Mucosa of rectum (tissue), 2 donors: ENCODE measurements at regions not wholly inside any gene's neighbourhood (a gene's known extent, or its start where the extent isn't known, plus 50 kb on each side); places are given as distances from the start of the nearest gene placed in this dataset.

ENCODE experiments used
- H3K27ac ChIP-seq, 2 donors: one replicate each; pipeline ENCODE4 v1.7.0; 2013; ENCODE audit warnings: inconsistent platforms in 2 of 2, low read depth in 2 of 2, low read length in 2 of 2
- H3K27me3 ChIP-seq, 2 donors: one replicate each; pipeline ENCODE4 v1.7.0; 2013; ENCODE audit warnings: low read length in 2 of 2; ENCODE audit not compliant: control insufficient read depth in 2 of 2, insufficient read depth in 2 of 2
- H3K36me3 ChIP-seq, 2 donors: one replicate each; pipeline ENCODE4 v1.7.0; 2013; ENCODE audit warnings: low read length in 2 of 2; ENCODE audit not compliant: control insufficient read depth in 2 of 2, insufficient read depth in 2 of 2
- H3K4me1 ChIP-seq, 2 donors: one replicate each; pipeline ENCODE4 v1.7.0; 2013; ENCODE audit warnings: low read length in 2 of 2, mild to moderate bottlenecking in 1 of 2; ENCODE audit not compliant: control insufficient read depth in 2 of 2, insufficient read depth in 2 of 2
- H3K4me3 ChIP-seq, 2 donors: one replicate each; pipeline ENCODE4 v1.7.0; 2013; ENCODE audit warnings: low read length in 2 of 2
- H3K9ac ChIP-seq, 2 donors: one replicate each; pipeline ENCODE4 v1.7.0; 2013; ENCODE audit warnings: low read length in 2 of 2, low read depth in 1 of 2, mild to moderate bottlenecking in 1 of 2
- H3K9me3 ChIP-seq, 2 donors: one replicate each; pipeline ENCODE4 v1.7.0; 2013; ENCODE audit warnings: low read length in 2 of 2; ENCODE audit not compliant: control insufficient read depth in 2 of 2
- donor health status: healthy.
- donor health status: Normal muscosa, but diverticular disease.

- Histone ChIP-seq H3K4me3 (no peak overlapping the region), H3K4me1 (no peaks in the 10 kb centered on the region), H3K27me3 (no peaks in the 10 kb centered on the region), H3K9ac (no peak overlapping the region), H3K27ac (no peak overlapping the region), H3K36me3 (no peaks in the 10 kb centered on the region), H3K9me3 (no peaks in the 10 kb centered on the region)
These were observed 922.7 kb upstream of the CHAC2 start for GRCh38 chr2:52844701-52845423.

- no peak overlapping the region for H3K27ac ChIP-seq
- no peak overlapping the region for H3K9ac ChIP-seq
- no peaks in the 10 kb centered on the region for H3K9me3 ChIP-seq
- no peaks in the 10 kb centered on the region for H3K27me3 ChIP-seq
- H3K36me3 ChIP-seq: no peaks in the 10 kb centered on the region
- H3K4me3 ChIP-seq: no peak overlapping the region
- H3K4me1 ChIP-seq: no peaks in the 10 kb centered on the region
These were observed 931.7 kb upstream of the CHAC2 start for GRCh38 chr2:52835909-52836308.

GRCh38 chr2:52831216-52831615 lies 936.4 kb upstream of the CHAC2 start:
- H3K9me3 ChIP-seq: no peaks in the 10 kb centered on the region
- H3K4me1 ChIP-seq: no peaks in the 10 kb centered on the region
- H3K9ac ChIP-seq: no peak overlapping the region
- H3K4me3 ChIP-seq: no peak overlapping the region
- H3K27me3 ChIP-seq: no peaks in the 10 kb centered on the region
- H3K27ac ChIP-seq: no peak overlapping the region
- no peaks in the 10 kb centered on the region for H3K36me3 ChIP-seq

- H3K4me3 ChIP-seq: no peak overlapping the region
- no peak overlapping the region for H3K9ac ChIP-seq
- no peaks in the 10 kb centered on the region for H3K4me1 ChIP-seq
- no peaks in the 10 kb centered on the region for H3K27me3 ChIP-seq
- no peaks in the 10 kb centered on the region for H3K9me3 ChIP-seq
- no peak overlapping the region for H3K27ac ChIP-seq
- no peaks in the 10 kb centered on the region for H3K36me3 ChIP-seq
These were observed 939.5 kb upstream of the CHAC2 start for GRCh38 chr2:52828112-52828511.

GRCh38 chr2:52821631-52822030 lies 946.0 kb upstream of the CHAC2 start:
- no peaks in the 10 kb centered on the region for H3K27me3 ChIP-seq
- H3K9me3 ChIP-seq: no peaks in the 10 kb centered on the region
- H3K36me3 ChIP-seq: no peaks in the 10 kb centered on the region
- no peak overlapping the region for H3K27ac ChIP-seq
- no peak overlapping the region for H3K4me3 ChIP-seq
- no peak overlapping the region for H3K9ac ChIP-seq
- no peaks in the 10 kb centered on the region for H3K4me1 ChIP-seq

GRCh38 chr2:52818958-52819357 lies 948.6 kb upstream of the CHAC2 start:
- H3K27me3 ChIP-seq: no peaks in the 10 kb centered on the region
- H3K9me3 ChIP-seq: no peaks in the 10 kb centered on the region
- H3K27ac ChIP-seq: no peak overlapping the region
- H3K36me3 ChIP-seq: no peaks in the 10 kb centered on the region
- no peak overlapping the region for H3K4me3 ChIP-seq
- H3K9ac ChIP-seq: no peak overlapping the region
- H3K4me1 ChIP-seq: no peaks in the 10 kb centered on the region

GRCh38 chr2:52810460-52810859 lies 957.1 kb upstream of the CHAC2 start:
- H3K9me3 ChIP-seq: no peaks in the 10 kb centered on the region
- no peaks in the 10 kb centered on the region for H3K27me3 ChIP-seq
- no peak overlapping the region for H3K9ac ChIP-seq
- H3K4me1 ChIP-seq: no peaks in the 10 kb centered on the region
- H3K4me3 ChIP-seq: no peak overlapping the region
- H3K36me3 ChIP-seq: no peaks in the 10 kb centered on the region
- H3K27ac ChIP-seq: no peak overlapping the region

GRCh38 chr2:52805901-52806410 lies 961.6 kb upstream of the CHAC2 start:
- Histone ChIP-seq H3K9ac (no peak overlapping the region), H3K27ac (no peak overlapping the region), H3K27me3 (no peaks in the 10 kb centered on the region), H3K36me3 (no peaks in the 10 kb centered on the region), H3K4me1 (no peaks in the 10 kb centered on the region), H3K4me3 (no peak overlapping the region), H3K9me3 (no peaks in the 10 kb centered on the region)

- Histone ChIP-seq H3K27ac (no peak overlapping the region), H3K4me1 (no peaks in the 10 kb centered on the region), H3K36me3 (no peaks in the 10 kb centered on the region), H3K9ac (no peak overlapping the region), H3K4me3 (no peak overlapping the region), H3K27me3 (no peaks in the 10 kb centered on the region), H3K9me3 (no peaks in the 10 kb centered on the region)
These were observed 973.0 kb upstream of the CHAC2 start for GRCh38 chr2:52794581-52794980.

GRCh38 chr2:52779446-52779845 lies 988.2 kb upstream of the CHAC2 start:
- no peak overlapping the region for H3K27ac ChIP-seq

More at GRCh38 chr2:52779446-52779845, 988.2 kb upstream of the CHAC2 start:
- H3K36me3 ChIP-seq: no peaks in the 10 kb centered on the region
- no peak overlapping the region for H3K9ac ChIP-seq
- H3K4me3 ChIP-seq: no peak overlapping the region
- no peaks in the 10 kb centered on the region for H3K9me3 ChIP-seq
- no peaks in the 10 kb centered on the region for H3K27me3 ChIP-seq
- H3K4me1 ChIP-seq: no peaks in the 10 kb centered on the region
